ENCODE measurements at regions not wholly inside any gene's neighbourhood (a gene's known extent, or its start where the extent isn't known, plus 50 kb on each side); places are given as distances from the start of the nearest gene placed in this dataset.

- no peak overlapping the region for H3K4me3 ChIP-seq
- H3K27ac ChIP-seq = no peak overlapping the region
- intact Hi-C loops (cut with DNase I; ENCODE audit: low total_unique reads) = no loop called here
- no peaks in the 10 kb centered on the region for H3K36me3 ChIP-seq
- no peaks in the 10 kb centered on the region for H3K4me1 ChIP-seq
- 69 to 83% methylated on average over 3 of the region's 3 CpGs for WGBS, 2 donors (ENCODE audit: low coverage in 1 of 2)
- DNase-seq = no peak
- no peaks in the 10 kb centered on the region for H3K9me3 ChIP-seq
- in situ Hi-C loops (cut with MboI; ENCODE audit: low pct_ligation_motif_present in 1 of 4, low pct_unique_long_range_greater_than_20kb in 1 of 4, low sequenced_read_pairs in 3 of 4) = no loop called here
- TF ChIP-seq CTCF (IDR thresholded peaks at IDR 0.05) = no peak
- TF ChIP-seq EP300 (IDR thresholded peaks at IDR 0.05; ENCODE audit: low read depth) = no peak
- TF ChIP-seq POLR2A (IDR thresholded peaks at IDR 0.05) = no peak
- no peak for TF ChIP-seq POLR2AphosphoS5 (IDR thresholded peaks at IDR 0.05)
- no peaks in the 10 kb centered on the region for H3K27me3 ChIP-seq
These were observed 222.6 kb downstream of the SOD2 start for GRCh38 chr6:159470397-159470796.

GRCh38 chr6:159469443-159469842, 223.6 kb downstream of the SOD2 start:
- 52 to 79% methylated on average over 4 of the region's 4 CpGs for WGBS, 2 donors (ENCODE audit: low coverage in 1 of 2)
- no peak for DNase-seq
- no peak for TF ChIP-seq POLR2A (IDR thresholded peaks at IDR 0.05)
- no peak for TF ChIP-seq POLR2AphosphoS5 (IDR thresholded peaks at IDR 0.05)
- no peak for TF ChIP-seq EP300 (IDR thresholded peaks at IDR 0.05; ENCODE audit: low read depth)
- no peak for TF ChIP-seq CTCF (IDR thresholded peaks at IDR 0.05)

GRCh38 chr6:159468994-159469393, 224.0 kb downstream of the SOD2 start:
- Histone ChIP-seq H3K36me3 (no peaks in the 10 kb centered on the region), H3K4me3 (no peak overlapping the region), H3K27me3 (no peaks in the 10 kb centered on the region), H3K4me1 (no peaks in the 10 kb centered on the region), H3K9me3 (no peaks in the 10 kb centered on the region), H3K27ac (no peak overlapping the region)
- in situ Hi-C loops (cut with MboI; ENCODE audit: low pct_ligation_motif_present in 1 of 4, low pct_unique_long_range_greater_than_20kb in 1 of 4, low sequenced_read_pairs in 3 of 4) (no loop called here), intact Hi-C loops (cut with DNase I; ENCODE audit: low total_unique reads) (no loop called here)
- WGBS, 2 donors (ENCODE audit: low coverage in 1 of 2) = 63 to 100% methylated on average over 1 to 3 of the region's 3 CpGs
- TF ChIP-seq POLR2A (IDR thresholded peaks at IDR 0.05) (no peak), CTCF (IDR thresholded peaks at IDR 0.05) (no peak), EP300 (IDR thresholded peaks at IDR 0.05; ENCODE audit: low read depth) (no peak), POLR2AphosphoS5 (IDR thresholded peaks at IDR 0.05) (no peak)
- no peak for DNase-seq

More at GRCh38 chr6:159469443-159469842, 223.6 kb downstream of the SOD2 start:
- no peaks in the 10 kb centered on the region for H3K27me3 ChIP-seq
- H3K4me1 ChIP-seq = no peaks in the 10 kb centered on the region
- no peak overlapping the region for H3K27ac ChIP-seq
- no peaks in the 10 kb centered on the region for H3K36me3 ChIP-seq
- in situ Hi-C loops (cut with MboI; ENCODE audit: low pct_ligation_motif_present in 1 of 4, low pct_unique_long_range_greater_than_20kb in 1 of 4, low sequenced_read_pairs in 3 of 4) (no loop called here), intact Hi-C loops (cut with DNase I; ENCODE audit: low total_unique reads) (no loop called here)
- H3K4me3 ChIP-seq = no peak overlapping the region
- no peaks in the 10 kb centered on the region for H3K9me3 ChIP-seq

GRCh38 chr6:159467473-159468041, 225.5 kb downstream of the SOD2 start:
- in situ Hi-C loops (cut with MboI; ENCODE audit: low pct_ligation_motif_present in 1 of 4, low pct_unique_long_range_greater_than_20kb in 1 of 4, low sequenced_read_pairs in 3 of 4) = no loop called here
- 28 to 45% methylated on average over 4 to 5 of the region's 5 CpGs for WGBS, 2 donors (ENCODE audit: low coverage in 1 of 2)
- intact Hi-C loops (cut with DNase I; ENCODE audit: low total_unique reads) = no loop called here

More at GRCh38 chr6:159467473-159468041, 225.5 kb downstream of the SOD2 start:
- Histone ChIP-seq H3K4me1 (no peaks in the 10 kb centered on the region), H3K9me3 (no peaks in the 10 kb centered on the region), H3K27ac (no peak overlapping the region), H3K36me3 (no peaks in the 10 kb centered on the region), H3K4me3 (no peak overlapping the region), H3K27me3 (no peaks in the 10 kb centered on the region)
- DNase-seq = no peak
- TF ChIP-seq CTCF (IDR thresholded peaks at IDR 0.05) = no peak
- TF ChIP-seq POLR2AphosphoS5 (IDR thresholded peaks at IDR 0.05) = no peak
- TF ChIP-seq EP300 (IDR thresholded peaks at IDR 0.05; ENCODE audit: low read depth) = no peak
- TF ChIP-seq POLR2A (IDR thresholded peaks at IDR 0.05) = no peak

Data from transverse colon (tissue), 4 donors.